ENCODE measurements at regions not wholly inside any gene's neighbourhood (a gene's known extent, or its start where the extent isn't known, plus 50 kb on each side); places are given as distances from the start of the nearest gene placed in this dataset.

DNA sequence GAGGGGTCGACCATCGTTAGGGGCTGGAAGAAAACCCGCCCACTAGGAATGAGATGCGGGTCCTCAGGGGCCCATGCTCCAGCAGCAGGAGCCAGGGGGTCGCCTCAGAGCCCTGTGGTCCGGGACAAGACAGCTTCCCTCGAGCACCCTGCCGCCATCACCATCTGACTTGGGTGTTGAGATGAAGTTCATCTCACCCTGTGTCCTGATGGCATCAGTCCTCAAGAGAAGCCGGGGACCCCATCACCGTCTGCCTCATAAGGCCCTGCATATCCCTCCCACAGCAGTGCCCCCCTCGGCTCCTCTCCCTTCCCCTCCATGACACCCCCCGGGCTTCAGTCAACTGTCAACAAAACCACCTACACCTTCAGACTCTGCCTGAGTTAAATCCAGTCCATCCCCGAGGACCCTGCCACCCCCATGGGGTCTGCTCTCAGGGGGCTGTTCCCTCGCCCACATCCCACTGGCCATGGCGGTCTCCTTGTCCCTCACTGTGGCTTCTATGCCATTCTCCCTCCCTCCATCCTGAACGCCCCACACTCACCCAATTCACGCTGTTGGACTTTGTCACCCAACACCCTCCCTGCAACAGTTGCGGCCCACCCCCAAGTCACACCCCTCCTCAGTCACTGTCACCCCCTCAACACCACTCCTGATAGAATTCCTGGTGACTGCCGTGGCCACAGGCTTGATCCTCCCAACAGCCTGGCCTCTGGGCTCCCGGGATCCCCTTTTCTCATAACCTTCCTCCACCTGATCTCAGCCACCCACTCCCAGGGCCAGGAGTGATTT lies 87.7 kb upstream of the RTL6 start:
- Histone ChIP-seq H3K27ac (no peak overlapping the region), H3K79me2 (no peaks in the 10 kb centered on the region), H3K4me1 (no peaks in the 10 kb centered on the region), H3K36me3 (ENCODE audit: control insufficient read depth, insufficient read depth, low read length) (no peaks in the 10 kb centered on the region), H2AFZ (no peak overlapping the region), H3K4me2 (ENCODE audit: low read length) (no peak overlapping the region), H3K9me3 (ENCODE audit: control insufficient read depth, low read length) (no peaks in the 10 kb centered on the region), H3K27me3 (ENCODE audit: control insufficient read depth, insufficient read depth, low read length) (peaks cover 3% of the 10 kb centered on the region), H3K9ac (no peak overlapping the region), H3K4me3 (ENCODE audit: low read depth, low read length) (no peak overlapping the region)
- TF ChIP-seq, protein P1, sequence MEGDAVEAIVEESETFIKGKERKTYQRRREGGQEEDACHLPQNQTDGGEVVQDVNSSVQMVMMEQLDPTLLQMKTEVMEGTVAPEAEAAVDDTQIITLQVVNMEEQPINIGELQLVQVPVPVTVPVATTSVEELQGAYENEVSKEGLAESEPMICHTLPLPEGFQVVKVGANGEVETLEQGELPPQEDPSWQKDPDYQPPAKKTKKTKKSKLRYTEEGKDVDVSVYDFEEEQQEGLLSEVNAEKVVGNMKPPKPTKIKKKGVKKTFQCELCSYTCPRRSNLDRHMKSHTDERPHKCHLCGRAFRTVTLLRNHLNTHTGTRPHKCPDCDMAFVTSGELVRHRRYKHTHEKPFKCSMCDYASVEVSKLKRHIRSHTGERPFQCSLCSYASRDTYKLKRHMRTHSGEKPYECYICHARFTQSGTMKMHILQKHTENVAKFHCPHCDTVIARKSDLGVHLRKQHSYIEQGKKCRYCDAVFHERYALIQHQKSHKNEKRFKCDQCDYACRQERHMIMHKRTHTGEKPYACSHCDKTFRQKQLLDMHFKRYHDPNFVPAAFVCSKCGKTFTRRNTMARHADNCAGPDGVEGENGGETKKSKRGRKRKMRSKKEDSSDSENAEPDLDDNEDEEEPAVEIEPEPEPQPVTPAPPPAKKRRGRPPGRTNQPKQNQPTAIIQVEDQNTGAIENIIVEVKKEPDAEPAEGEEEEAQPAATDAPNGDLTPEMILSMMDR (IDR thresholded peaks at IDR 0.05) = no peak

DNA sequence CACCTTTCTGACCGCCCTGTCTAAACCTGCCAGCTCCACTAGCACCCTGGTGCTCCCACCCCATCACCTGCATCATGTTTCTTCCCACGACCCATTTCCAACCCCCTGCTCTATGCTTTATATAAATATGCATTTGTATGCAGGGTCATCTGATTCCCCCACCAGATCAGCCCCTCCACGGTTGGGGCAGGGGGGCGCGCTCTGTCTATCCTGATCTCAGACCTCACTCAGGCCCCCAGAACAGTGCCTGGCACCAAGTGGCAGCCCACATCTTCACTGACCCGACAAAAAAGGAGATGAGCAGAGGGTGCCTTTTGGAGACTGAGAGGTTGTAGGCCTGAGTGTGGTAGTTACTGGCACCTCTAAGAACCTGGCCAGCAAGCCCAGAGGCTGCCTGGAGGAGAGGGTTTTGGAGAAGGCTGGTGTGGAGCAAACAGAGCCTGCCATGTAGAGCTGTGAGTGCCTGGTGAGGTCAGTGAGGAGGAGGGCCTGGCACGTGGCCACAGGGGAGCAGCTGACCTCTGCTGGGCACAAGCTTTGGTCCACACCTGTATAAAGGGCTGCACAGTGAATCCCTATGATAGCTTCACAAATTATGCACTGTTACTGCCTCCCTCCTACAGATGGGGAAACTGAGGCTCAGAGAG lies 86.3 kb upstream of the RTL6 start:
- Histone ChIP-seq H3K9ac (no peak overlapping the region), H3K79me2 (no peaks in the 10 kb centered on the region), H3K27me3 (ENCODE audit: control insufficient read depth, insufficient read depth, low read length) (peaks cover 3% of the 10 kb centered on the region), H3K4me3 (ENCODE audit: low read depth, low read length) (no peak overlapping the region), H3K36me3 (ENCODE audit: control insufficient read depth, insufficient read depth, low read length) (no peaks in the 10 kb centered on the region), H3K9me3 (ENCODE audit: control insufficient read depth, low read length) (no peaks in the 10 kb centered on the region), H2AFZ (no peak overlapping the region), H3K4me1 (no peaks in the 10 kb centered on the region), H3K27ac (no peak overlapping the region), H3K4me2 (ENCODE audit: low read length) (no peak overlapping the region)
- TF ChIP-seq, protein P1 (IDR thresholded peaks at IDR 0.05) = no peak

DNA sequence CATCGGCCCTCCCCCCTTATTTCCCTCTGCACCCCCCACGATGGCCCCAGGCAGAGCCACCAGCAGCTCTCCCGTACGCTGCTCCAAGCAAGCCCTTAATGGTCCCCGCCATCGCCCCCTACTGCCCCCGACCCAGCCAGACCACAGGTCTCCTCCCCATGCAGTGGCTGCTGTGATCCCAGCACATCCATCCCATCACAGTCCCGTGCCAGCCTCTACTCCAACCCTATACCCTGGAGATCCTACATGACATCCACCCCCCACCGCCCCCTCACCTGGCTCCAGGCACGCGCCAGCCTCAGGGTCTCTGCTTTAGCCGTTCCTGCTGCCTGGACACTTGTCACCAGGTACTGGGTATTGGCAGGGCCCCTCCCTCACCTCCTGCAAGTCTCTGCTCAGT lies 85.8 kb upstream of the RTL6 start:
- no peaks in the 10 kb centered on the region for H3K36me3 ChIP-seq (ENCODE audit: control insufficient read depth, insufficient read depth, low read length)
- H3K9me3 ChIP-seq (ENCODE audit: control insufficient read depth, low read length) = no peaks in the 10 kb centered on the region
- H3K4me1 ChIP-seq = no peaks in the 10 kb centered on the region
- no peak overlapping the region for H3K4me2 ChIP-seq (ENCODE audit: low read length)
- H3K27me3 ChIP-seq (ENCODE audit: control insufficient read depth, insufficient read depth, low read length) = peaks cover 3% of the 10 kb centered on the region
- no peaks in the 10 kb centered on the region for H3K79me2 ChIP-seq
- no peak overlapping the region for H2AFZ ChIP-seq
- TF ChIP-seq, protein P1 (IDR thresholded peaks at IDR 0.05) = no peak
- no peak overlapping the region for H3K4me3 ChIP-seq (ENCODE audit: low read depth, low read length)
- H3K9ac ChIP-seq = no peak overlapping the region
- no peak overlapping the region for H3K27ac ChIP-seq

DNA sequence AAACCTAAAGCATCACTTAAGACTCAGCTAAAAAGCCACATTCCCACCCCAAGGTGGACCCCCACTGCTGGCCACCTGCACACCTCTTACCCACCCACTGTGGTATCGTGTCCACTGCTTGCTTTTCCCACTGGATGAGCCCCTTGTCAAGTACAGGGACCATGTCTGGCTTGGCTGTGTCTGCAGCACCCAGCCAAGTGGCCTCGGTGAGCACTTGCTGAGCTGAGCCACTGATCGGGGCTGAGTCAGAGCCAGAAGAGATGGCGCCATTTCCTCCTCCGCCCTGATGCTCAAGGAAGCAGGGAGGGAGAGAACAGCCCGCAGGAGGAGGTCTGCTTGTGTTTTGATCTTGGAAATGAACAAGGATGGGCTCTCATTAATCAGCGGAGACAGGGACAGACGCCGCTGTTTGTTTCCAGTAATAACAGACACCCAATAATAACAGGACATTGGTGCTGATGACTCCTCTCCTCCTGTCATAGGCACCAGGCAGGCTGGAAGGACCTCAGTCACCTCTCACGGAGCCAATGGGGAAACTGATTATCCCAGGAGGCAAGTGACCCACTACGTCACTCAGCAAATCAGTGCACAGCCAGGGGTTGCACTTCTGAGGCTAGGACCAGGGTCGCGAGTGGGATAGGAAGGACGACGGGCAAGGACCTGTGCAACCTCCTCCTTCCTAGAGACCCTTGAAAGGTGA lies 85.2 kb upstream of the RTL6 start:
- TF ChIP-seq, protein P1 (IDR thresholded peaks at IDR 0.05) = no peak
- Histone ChIP-seq H3K36me3 (ENCODE audit: control insufficient read depth, insufficient read depth, low read length) (no peaks in the 10 kb centered on the region), H2AFZ (no peak overlapping the region), H3K4me3 (ENCODE audit: low read depth, low read length) (no peak overlapping the region), H3K27ac (no peak overlapping the region), H3K27me3 (ENCODE audit: control insufficient read depth, insufficient read depth, low read length) (peaks cover 3% of the 10 kb centered on the region), H3K4me2 (ENCODE audit: low read length) (no peak overlapping the region), H3K9me3 (ENCODE audit: control insufficient read depth, low read length) (no peaks in the 10 kb centered on the region), H3K9ac (no peak overlapping the region), H3K79me2 (no peaks in the 10 kb centered on the region), H3K4me1 (no peaks in the 10 kb centered on the region)
